ENCODE measurements at regions not wholly inside any gene's neighbourhood (a gene's known extent, or its start where the extent isn't known, plus 50 kb on each side); places are given as distances from the start of the nearest gene placed in this dataset.
"Not testable (repeated sequence)": the region's sequence is repeated elsewhere in the genome, so short reads cannot be mapped to it uniquely, and the experiment has no call there.

DNA sequence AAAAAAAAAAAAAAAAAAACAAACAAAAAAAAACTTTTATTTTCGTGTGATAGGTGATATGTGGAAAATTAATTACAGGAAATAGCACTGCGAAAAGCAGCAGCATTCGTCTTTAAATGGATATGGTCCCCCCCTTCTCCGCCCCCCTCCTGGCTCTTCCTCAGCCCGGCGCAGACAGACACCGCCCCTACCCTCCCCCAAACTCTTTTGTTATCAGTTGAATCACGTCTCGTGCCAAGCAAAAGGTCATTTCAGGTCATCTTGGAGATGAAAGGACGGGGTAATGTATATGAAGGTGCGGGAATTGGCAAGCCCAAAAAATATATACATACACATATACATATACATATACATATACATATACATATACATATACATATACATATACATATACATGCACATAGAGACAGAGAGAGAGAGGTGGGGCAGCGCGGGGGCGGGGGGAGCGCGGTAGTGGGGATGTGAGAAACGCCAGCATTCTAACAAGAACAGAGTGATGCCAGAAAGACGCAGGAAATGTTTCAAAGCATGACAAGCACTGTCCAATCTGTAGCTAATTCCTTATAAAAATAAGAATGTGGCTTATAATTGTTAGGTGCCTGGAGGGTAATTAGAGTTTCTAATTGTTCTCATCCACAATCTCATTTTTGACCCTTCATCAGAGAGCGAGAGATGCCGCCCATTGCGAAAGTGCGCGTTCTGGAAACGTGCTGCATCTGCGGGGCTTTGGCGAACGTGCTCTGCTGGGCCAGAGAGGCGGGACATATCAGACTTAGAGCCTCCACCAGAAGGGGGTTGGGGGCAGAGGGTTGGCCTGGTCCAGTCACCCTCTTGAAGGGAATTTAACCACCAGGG lies 214.5 kb upstream of the UBASH3B start:
- no peak for FAIRE-seq

GRCh38 chr11:122439866-122440810 lies 215.4 kb upstream of the UBASH3B start:
- FAIRE-seq, result no peak

- FAIRE-seq, result no peak
Observed at GRCh38 chr11:122436188-122436555, 219.3 kb upstream of the UBASH3B start.

- no peak for FAIRE-seq
Observed at GRCh38 chr11:122435540-122436187, 219.9 kb upstream of the UBASH3B start.

DNA sequence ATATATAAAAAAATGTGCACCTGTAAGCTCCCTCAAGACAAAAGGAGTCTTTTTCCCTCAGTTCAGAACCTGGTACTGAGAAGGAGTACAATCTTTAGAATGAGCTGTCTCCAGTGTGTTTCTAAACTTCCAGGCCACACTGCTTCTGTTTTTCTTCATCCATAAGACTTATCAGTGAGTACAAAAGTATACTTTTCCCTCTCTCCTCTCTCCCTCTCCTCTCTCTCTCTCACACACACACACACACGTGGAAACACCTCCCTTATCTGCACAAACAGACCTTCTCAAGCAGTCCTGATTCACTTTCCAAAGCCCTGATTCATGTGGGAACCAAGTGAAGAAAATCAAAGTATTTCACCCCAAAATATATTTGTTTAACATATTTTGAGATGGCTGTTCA lies 220.7 kb upstream of the UBASH3B start:
- FAIRE-seq, result no peak

GRCh38 chr11:122430490-122430889 lies 225.0 kb upstream of the UBASH3B start:
- no peak for FAIRE-seq

DNA sequence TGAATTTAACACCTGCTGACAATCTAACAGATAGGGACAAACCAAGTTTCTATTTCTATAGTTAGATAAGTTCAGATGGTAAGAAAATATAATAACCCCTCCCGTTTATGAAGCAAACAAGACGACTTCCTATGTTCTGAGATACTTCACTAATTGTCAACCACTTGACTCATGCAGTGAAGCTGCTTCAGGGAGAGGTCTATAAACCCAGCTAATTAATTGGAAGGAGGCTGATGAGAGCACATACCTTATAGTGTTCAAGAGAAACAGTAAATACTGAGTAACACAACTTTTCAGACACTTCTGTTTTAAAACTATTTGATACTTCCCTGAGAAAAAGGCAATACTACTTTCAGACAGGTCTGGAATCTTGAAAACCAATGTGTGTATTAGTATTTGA lies 229.4 kb upstream of the UBASH3B start:
- FAIRE-seq, result no peak

DNA sequence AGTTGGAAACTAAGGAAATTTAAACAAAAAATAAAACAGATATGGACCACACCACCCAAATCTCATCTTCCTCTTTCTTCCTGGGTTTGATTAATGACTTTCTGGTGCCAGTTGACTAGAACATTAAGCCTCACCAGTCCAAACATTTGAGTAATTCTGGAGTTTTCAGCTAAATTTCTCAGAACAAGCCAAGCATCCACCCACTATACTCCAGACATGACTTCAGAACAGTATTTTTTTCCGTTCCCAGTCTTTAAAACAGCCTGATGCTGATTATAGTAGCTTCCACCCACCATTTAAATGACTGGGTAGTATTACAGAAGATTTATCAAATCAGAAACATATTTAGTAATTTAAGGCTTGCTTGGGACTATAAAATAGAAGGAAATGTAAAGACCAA lies 230.9 kb upstream of the UBASH3B start:
- no peak for FAIRE-seq

DNA sequence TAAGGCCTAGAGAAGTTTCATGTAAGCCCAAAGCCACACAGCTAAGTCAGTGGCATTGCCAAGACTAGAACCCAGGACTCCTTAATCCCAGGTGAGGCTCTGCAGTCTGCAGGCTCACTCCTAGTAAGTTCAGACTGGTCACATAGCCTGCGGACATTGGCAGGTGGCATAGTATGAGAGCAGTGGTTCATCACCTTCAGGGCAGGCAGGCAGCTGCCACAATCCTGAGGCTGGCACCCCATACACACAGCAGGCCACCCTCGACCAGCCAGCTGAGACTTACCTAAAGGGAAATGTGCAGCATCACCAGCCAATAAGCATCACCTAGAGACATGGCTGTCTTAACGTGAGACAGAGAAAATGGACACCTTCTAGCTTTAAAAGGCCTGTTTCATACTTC lies 231.6 kb upstream of the UBASH3B start:
- FAIRE-seq, result no peak

DNA sequence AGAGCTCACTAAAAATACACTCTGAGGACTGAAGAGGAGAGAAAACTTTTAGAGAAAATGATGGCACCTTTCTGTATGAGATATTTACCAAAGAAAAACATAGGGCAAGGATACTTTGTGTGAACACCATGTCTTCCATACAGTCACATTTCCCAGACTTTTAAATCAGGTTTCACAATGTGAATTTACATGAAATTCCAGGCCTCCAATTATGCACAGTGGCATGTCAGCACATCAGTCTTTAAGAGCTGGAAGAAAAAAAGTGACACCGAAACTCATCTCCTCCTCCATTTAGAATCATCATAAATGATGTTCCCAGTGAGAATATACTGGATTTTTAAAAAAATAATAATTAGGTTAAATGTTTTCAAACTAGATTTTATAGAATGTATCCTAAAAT lies 232.2 kb upstream of the UBASH3B start:
- FAIRE-seq, result no peak

DNA sequence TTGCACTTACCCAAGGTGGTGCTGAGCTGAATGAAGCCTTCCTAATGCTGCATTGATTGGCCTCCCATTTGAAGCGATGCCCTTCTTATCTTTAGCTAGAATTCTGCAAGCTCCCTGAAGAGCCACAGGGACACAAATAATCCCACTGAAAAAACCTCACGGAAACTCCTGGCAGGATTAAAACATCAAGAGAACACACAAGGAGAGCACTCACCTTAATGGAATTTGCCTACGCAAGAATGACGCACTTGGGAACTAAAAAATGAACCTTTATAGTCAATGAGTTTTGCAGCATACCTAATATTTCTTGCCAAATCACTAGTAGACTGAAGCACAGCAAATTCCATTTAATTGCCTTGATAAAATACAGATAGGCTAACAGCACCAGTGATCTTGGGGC lies 232.8 kb upstream of the UBASH3B start:
- FAIRE-seq, result no peak

DNA sequence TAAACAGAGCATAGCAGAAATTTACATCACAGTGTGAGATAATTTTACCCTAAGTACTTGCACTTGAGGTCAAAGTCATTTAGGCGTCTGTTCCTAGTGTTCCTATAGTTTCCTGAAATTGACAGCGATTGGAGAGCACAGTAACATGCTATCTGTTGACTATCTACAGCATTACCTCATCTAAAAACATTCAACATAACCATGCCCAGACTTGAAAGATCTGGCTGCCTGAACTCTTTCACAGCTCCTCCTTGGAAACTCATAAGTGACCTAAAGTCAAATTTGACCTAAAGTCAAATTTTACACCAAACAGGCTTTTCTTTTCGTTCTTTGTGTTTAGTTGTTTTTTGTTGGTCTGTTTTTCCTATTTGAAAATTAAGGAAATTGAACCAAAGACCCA lies 233.8 kb upstream of the UBASH3B start:
- FAIRE-seq, result no peak

DNA sequence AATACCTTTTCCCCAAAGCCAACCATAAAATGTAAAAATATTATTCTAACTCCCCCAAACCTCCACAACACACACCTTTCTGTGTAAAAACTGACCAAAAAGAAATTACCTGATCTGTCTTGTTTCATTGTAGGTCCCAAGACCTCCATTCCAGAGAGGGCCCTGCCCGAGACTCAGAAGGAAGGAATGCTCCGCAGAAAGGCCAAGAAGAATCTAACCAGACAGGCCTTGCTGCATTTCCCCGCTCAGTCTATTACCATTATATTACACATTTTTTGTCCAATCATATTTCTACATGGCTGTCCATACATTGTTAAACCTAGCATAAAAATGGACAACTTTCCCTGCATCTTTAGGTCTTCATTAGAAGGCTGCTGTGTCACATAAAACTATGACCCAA lies 237.5 kb upstream of the UBASH3B start:
- FAIRE-seq, result no peak

DNA sequence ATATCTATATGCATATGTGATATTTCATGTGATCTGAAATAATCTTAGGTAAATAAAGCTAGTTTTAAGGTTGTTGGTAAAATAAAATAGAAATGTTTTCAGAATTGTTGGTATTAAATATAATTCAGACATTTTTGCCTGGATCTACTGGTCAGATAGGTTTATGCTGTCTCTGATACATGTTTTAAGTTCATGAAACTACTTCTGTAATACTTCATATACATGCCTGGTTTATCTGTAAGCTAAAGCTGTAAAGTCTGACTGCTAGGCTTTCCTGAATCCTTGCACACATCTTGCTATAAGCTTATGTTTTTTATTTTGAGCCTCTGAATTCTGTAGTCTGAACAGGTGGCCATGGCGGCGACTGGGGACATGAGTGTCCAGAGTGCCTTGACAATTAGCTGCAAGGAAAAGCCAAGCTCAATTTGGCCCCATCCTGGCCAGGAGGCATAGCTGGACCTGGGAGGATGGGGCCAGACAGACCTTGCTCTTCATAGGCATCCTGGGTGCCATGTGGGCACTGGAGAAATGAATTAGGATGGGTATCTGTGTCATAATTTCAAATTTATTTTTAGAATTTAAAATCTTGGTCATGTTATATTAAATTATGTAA lies 241.0 kb upstream of the UBASH3B start:
- FAIRE-seq, result no peak

- FAIRE-seq, result no peak
Observed at GRCh38 chr11:122413677-122414076, 241.8 kb upstream of the UBASH3B start.

DNA sequence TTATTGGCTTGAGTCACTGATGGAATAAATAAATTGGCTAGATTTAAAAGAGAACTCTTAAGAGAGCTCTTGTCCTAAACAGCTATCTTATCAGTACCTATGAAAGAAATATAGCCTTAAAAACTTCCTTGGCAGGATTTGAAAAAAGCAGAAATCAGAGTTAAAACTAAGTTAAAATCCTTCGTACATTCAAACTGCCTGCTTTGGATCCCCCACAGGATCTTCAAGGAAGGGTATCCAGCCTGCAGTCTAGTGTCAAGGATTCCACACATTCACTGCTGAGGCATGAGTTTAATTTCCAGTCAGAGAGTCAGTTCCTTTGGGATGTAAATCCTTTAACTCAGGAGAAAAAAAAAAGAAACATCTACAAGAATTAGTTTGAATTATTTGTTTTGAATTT lies 242.9 kb upstream of the UBASH3B start:
- FAIRE-seq, result no peak

- no peak for FAIRE-seq
Observed at GRCh38 chr11:122406466-122406865, 249.1 kb upstream of the UBASH3B start.

DNA sequence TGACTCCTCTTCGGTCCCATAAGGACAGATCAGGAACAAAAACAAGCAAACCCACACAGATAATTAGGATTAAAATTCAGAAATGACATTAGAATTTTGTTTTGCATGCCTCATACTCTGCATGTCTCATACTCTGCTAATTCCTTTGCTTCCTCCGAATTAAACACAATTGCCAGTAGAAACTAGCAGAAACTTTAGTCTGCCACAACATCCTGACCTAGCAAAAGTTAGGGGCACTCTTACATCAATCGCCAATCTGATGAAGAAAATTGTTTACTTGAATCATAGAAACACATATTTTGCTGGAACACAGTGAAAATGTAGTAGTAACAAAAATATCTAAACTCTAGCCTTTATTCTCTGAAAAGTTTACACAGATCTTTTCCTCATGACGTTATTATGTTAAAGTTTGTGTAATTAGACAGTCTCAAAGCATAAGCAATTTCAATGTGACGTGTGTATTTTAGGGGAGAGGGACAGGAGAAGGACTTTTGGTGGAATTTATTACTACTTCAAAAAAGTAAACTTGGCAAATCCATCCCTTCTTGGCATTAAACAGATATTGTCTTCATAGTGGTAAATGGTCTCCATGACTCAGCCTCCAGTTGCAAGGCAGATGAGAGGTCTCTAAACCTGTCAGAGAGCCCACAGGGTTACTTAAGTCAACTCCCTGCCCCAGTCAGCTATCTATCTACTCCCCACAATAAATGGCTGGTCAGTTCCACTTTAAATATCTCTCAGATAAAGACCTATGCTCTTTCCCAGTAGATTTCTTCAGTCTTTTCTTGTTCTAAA lies 249.8 kb upstream of the UBASH3B start:
- no peak for FAIRE-seq

- FAIRE-seq, result no peak
Observed at GRCh38 chr11:122404571-122404970, 251.0 kb upstream of the UBASH3B start.

GRCh38 chr11:122401581-122401980 lies 253.9 kb upstream of the UBASH3B start:
- not testable (repeated sequence) for FAIRE-seq

GRCh38 chr11:122399375-122399774 lies 256.1 kb upstream of the UBASH3B start:
- no peak for FAIRE-seq

GRCh38 chr11:122398851-122399250 lies 256.7 kb upstream of the UBASH3B start:
- FAIRE-seq, result no peak
